Progenitor cell of endocrine pancreas (in vitro differentiated cells): ENCODE measurements at regions not wholly inside any gene's neighbourhood (a gene's known extent, or its start where the extent isn't known, plus 50 kb on each side); places are given as distances from the start of the nearest gene placed in this dataset.
A peak's percentile ranks its signal among the peaks of the same experiment; 100 is the strongest.

ENCODE experiments used
- DNase-seq: peaks from one replicate; pipeline ENCODE4 v3.0.0; 2021; ENCODE audit warnings: low spot score; ENCODE audit not compliant: unreplicated experiment
- H3K27ac Mint-ChIP-seq: 2 replicates; pipeline ENCODE4 v1.8.0; 2021; ENCODE audit warnings: mild to moderate bottlenecking, moderate library complexity, mixed read lengths
- H3K27me3 Mint-ChIP-seq: 2 replicates; pipeline ENCODE4 v1.8.0; 2021; ENCODE audit warnings: mixed read lengths
- H3K36me3 Mint-ChIP-seq: 2 replicates; pipeline ENCODE4 v1.8.0; 2022; ENCODE audit warnings: mixed read lengths; ENCODE audit not compliant: insufficient read depth
- H3K4me1 Mint-ChIP-seq: 2 replicates; pipeline ENCODE4 v1.8.0; 2021; ENCODE audit warnings: low read depth, mixed read lengths
- H3K4me3 Mint-ChIP-seq: 2 replicates; pipeline ENCODE4 v1.8.0; 2021; ENCODE audit warnings: low read depth, mild to moderate bottlenecking, moderate library complexity, mixed read lengths
- H3K9me3 Mint-ChIP-seq: 2 replicates; pipeline ENCODE4 v1.8.0; 2021; ENCODE audit warnings: low read depth, mixed read lengths
- TF ChIP-seq, protein P1 (sequence below): fragments of 200-600 bp; sonication (generic); IDR thresholded peaks from one replicate; pipeline ENCODE4 v1.5.0; 2021; ENCODE audit warnings: antibody characterized with exemption, mild to moderate bottlenecking; ENCODE audit not compliant: unreplicated experiment

DNA sequence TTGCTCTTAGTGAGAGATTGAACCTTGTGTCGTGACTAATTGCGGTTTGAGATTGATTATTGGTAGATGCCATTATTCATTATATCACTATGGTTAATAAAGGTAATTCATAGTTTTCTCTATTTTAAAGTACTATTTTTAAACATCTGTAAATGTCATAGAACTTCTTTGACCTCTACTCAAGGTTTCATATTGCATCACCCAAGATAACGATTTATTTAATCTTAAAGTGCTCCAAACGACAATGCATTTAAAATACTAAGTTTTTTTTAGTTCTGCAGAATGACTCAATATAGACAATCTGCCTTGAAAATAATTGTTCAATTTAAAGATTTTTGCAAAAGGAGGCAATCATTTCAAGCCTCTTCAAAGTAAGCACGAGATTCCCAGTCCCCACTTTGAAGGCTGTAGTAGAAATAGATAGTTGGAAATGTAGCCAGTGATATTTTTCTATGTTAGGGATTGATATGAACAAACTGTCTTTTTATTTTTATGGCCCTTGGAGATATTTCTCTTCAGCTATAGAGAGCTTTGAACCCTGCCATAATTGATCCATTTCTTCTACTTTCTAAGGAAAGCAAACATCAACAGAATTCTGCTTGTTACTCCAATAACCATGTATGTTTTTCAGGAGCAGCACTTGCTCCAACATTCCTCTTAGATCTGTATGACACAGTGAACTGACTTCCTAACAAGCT, 114.2 kb upstream of the PALMD start:
- Mint-ChIP-seq H3K4me1 (peaks cover 43% of the 10 kb centered on the region), H3K27ac (no peak overlapping the region), H3K27me3 (no peaks in the 10 kb centered on the region), H3K4me3 (no peak overlapping the region), H3K36me3 (no peaks in the 10 kb centered on the region), H3K9me3 (no peaks in the 10 kb centered on the region)
- no peak for DNase-seq
- TF ChIP-seq, protein P1, sequence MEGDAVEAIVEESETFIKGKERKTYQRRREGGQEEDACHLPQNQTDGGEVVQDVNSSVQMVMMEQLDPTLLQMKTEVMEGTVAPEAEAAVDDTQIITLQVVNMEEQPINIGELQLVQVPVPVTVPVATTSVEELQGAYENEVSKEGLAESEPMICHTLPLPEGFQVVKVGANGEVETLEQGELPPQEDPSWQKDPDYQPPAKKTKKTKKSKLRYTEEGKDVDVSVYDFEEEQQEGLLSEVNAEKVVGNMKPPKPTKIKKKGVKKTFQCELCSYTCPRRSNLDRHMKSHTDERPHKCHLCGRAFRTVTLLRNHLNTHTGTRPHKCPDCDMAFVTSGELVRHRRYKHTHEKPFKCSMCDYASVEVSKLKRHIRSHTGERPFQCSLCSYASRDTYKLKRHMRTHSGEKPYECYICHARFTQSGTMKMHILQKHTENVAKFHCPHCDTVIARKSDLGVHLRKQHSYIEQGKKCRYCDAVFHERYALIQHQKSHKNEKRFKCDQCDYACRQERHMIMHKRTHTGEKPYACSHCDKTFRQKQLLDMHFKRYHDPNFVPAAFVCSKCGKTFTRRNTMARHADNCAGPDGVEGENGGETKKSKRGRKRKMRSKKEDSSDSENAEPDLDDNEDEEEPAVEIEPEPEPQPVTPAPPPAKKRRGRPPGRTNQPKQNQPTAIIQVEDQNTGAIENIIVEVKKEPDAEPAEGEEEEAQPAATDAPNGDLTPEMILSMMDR: no peak

DNA sequence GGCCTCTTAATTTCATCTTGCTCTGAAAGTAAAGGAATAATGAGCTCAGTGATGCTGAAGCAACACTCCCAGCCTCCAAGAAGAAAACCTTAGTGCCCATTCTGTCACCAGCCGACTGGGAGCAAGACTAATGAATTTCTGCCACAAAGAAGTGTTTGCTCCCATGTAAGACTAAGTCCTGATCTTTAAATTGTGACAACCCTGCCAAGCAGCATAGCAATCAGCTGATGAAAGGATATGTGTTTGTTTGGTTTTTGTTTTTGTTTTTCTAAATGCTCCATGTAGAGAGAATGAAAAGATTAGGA, 113.7 kb upstream of the PALMD start:
- H3K27me3 Mint-ChIP-seq: no peaks in the 10 kb centered on the region
- peaks cover 41% of the 10 kb centered on the region for H3K4me1 Mint-ChIP-seq
- H3K9me3 Mint-ChIP-seq: no peaks in the 10 kb centered on the region
- no peak for DNase-seq
- no peak overlapping the region for H3K4me3 Mint-ChIP-seq
- TF ChIP-seq, protein P1: no peak
- H3K27ac Mint-ChIP-seq: peak overlapping the region; percentile 65
- no peaks in the 10 kb centered on the region for H3K36me3 Mint-ChIP-seq

DNA sequence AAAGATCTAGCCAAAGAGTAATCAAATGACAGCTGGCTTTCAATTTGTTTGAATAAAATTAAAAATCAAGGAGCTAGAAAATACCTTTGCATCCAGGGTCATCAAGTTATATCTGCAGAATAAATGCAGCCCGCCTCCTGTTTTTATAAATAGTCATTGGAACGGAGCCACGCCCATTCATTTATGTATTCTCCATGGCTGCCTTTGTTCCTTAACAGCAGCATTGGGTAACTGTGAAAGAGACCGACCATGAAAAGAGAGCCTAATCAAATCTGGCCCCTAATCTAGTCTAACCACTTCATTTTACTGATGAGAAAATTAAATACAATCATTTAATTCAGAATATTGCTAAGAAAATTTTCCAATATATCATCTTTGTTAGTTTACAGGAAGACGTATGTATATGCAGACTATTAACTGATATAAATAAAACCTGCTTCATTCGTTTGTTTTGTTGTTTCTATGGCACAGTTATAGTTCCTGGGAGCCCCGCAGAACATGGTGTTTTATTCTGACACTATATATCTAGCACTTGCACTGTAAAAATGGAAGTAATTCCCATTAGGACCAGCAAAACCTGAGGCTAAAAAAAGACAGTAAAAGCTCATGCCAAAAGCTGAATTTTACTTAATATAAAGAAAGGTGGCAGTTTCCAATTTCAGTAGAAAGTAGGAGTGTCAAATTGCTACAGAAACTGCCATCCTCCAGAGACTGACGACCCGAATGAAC, 111.8 kb upstream of the PALMD start:
- H3K27me3 Mint-ChIP-seq: no peaks in the 10 kb centered on the region
- H3K36me3 Mint-ChIP-seq: no peaks in the 10 kb centered on the region
- H3K9me3 Mint-ChIP-seq: no peaks in the 10 kb centered on the region
- TF ChIP-seq, protein P1: no peak
- peak overlapping the region; percentile 72 for H3K27ac Mint-ChIP-seq
- no peak for DNase-seq
- H3K4me1 Mint-ChIP-seq: peaks cover 46% of the 10 kb centered on the region
- no peak overlapping the region for H3K4me3 Mint-ChIP-seq

DNA sequence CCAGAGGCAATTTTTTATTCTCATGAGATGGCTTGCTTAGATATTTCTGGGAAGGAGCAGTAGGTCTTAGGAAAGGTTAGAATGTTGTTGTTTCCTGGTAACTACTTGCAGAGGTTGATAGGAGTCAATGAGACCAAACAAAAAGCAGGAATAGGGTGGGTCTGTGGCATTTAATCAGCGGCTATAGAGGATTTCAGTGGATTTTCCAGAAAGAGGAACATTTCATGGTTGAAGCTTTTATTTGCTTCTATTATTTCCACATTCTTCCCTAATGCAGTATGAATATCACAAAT, 111.3 kb upstream of the PALMD start:
- Mint-ChIP-seq H3K9me3 (no peaks in the 10 kb centered on the region), H3K27me3 (no peaks in the 10 kb centered on the region), H3K27ac (peak overlapping the region; percentile 72), H3K36me3 (no peaks in the 10 kb centered on the region), H3K4me3 (no peak overlapping the region), H3K4me1 (peaks cover 44% of the 10 kb centered on the region)
- TF ChIP-seq, protein P1: no peak
- no peak for DNase-seq

DNA sequence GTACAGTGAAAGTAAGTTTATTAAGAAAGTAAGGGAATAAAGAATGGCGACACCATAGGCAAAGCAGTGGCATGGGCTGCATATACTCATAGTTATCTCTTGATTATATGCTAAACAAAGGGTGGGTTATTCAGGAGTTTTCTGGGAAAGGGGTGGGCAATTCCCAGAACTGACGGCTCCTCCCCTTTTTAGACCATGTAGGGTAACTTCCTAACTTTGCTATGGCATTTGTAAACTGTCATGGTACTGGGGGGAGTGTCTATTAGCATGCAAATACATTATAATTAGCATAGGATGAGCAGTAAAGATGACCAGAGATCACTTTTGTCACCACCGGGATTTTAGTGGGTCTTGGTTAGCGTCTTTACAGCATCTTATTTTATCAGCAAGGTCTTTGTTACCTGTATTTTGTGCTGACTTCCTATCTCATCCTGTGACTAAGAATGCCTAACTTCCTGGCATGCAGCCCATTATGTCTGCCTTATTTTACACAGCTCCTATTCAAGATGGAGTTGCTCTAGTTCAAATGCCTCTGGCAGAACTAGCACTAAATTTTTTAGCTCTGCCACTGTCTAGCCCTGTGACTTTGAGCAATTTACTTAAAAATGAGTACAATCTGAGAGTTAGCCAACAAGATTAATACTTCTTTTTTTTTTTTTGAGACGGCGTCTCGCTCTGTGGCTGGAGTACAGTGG, 110.3 kb upstream of the PALMD start:
- Mint-ChIP-seq H3K4me3 (no peak overlapping the region), H3K9me3 (peaks cover 4% of the 10 kb centered on the region), H3K4me1 (peaks cover 39% of the 10 kb centered on the region), H3K27me3 (no peaks in the 10 kb centered on the region), H3K27ac (peak overlapping the region; percentile 79), H3K36me3 (no peaks in the 10 kb centered on the region)
- TF ChIP-seq, protein P1: no peak
- no peak for DNase-seq
